Fibroblast of villous mesenchyme (primary cell): ENCODE measurements at regions not wholly inside any gene's neighbourhood (a gene's known extent, or its start where the extent isn't known, plus 50 kb on each side); places are given as distances from the start of the nearest gene placed in this dataset.

Source experiments
- DNase-seq: peaks from one replicate; pipeline ENCODE4 v3.0.0-alpha.2; 2010; ENCODE audit warnings: low read depth
- H3K4me3 ChIP-seq: 2 replicates; pipeline ENCODE4 v1.5.1; 2011; ENCODE audit warnings: low read depth, mild to moderate bottlenecking, low read length
- TF ChIP-seq, protein P1 (sequence below): IDR thresholded peaks from 2 replicates; pipeline ENCODE4 v1.5.1; 2012; ENCODE audit warnings: low read depth, mild to moderate bottlenecking, low read length; ENCODE audit not compliant: insufficient read depth

DNA sequence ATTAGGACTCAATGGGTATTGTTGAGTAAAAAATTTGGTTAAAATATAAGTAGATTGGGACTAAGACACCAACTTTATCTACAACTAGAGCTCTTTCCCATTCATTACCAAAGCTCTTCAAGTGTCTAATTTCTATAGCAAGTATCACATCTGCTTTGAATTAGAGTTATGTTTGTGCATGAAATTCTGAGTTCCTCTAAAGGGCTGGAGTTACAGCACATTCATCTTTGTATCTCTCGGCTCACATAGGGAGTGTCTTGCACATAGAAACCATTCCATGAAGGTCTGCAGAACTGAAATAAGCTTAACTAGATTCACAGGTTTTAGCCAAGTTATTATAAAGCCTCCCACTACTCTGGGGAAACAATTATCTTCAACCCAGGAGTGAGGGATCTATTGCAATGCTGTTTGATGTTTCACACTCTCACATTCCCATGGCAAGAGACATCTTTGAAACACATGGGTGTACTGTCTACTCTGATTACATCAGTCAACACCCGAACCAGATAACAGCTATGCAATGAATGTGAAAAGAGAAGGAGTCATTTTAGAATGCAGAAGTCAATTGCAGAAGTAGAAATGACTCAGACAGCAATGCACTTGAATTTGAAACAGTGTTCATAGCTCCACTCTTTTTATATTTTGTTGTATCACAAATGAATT, 93.1 kb upstream of the KBTBD8 start:
- TF ChIP-seq, protein P1, sequence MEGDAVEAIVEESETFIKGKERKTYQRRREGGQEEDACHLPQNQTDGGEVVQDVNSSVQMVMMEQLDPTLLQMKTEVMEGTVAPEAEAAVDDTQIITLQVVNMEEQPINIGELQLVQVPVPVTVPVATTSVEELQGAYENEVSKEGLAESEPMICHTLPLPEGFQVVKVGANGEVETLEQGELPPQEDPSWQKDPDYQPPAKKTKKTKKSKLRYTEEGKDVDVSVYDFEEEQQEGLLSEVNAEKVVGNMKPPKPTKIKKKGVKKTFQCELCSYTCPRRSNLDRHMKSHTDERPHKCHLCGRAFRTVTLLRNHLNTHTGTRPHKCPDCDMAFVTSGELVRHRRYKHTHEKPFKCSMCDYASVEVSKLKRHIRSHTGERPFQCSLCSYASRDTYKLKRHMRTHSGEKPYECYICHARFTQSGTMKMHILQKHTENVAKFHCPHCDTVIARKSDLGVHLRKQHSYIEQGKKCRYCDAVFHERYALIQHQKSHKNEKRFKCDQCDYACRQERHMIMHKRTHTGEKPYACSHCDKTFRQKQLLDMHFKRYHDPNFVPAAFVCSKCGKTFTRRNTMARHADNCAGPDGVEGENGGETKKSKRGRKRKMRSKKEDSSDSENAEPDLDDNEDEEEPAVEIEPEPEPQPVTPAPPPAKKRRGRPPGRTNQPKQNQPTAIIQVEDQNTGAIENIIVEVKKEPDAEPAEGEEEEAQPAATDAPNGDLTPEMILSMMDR: no peak
- H3K4me3 ChIP-seq: no peak overlapping the region
- peak; percentile 3 for DNase-seq

DNA sequence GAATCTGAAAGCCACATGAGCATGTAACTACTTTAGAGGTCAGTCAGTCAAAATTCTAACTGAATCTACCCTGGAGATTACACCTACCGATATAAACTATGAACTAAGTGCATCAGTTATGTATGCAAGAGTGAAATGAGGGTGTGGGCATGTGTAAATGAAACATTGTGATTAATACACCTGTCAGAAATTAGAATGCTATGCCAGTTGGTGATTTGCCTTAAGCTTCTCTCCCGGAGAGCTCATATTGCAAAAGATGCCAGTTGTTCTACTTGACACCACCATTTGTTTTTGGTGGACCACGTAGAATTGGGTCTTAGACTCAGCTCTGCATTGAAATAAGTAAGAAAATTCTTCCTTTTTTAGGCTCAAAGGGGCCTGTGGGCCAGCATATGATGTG, 91.0 kb upstream of the KBTBD8 start:
- no peak for DNase-seq
- no peak overlapping the region for H3K4me3 ChIP-seq
- TF ChIP-seq, protein P1: no peak

DNA sequence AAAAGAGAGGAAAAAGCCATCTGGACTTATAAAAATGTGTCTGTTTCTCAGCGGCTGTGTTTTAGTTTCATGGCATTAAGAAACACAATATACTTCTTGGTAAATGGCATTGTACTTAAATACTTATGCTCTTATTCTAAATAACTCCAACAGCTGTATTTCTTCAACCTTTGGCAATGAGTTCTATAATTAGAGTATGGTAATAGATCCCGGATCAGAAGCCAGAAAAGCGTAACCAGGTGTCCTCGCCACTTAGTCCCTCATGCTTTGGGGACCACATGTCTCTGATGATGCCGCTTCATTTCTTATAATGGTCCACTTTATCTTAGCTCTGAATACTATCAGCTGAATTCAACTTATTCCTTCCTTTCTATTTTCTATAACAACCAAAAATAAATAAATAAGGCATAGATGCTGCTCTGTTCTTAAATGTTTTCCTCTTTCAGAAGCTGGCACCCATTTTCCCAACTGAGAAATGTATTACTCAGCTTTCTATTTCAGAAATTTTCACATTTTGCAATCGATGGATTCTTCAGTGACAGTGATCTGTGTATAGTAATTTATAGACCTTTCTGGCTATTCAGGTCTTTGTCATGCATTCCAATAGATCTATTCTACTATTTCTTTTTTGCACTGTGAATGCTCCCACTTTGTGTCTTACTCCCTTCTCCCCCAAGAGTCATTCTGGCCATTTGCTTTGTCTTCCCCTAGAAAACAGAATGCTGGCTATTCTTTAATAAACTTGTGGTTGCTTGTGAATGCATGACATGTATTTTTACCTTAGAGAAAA, 87.6 kb upstream of the KBTBD8 start:
- DNase-seq: no peak
- H3K4me3 ChIP-seq: no peak overlapping the region
- TF ChIP-seq, protein P1: no peak

DNA sequence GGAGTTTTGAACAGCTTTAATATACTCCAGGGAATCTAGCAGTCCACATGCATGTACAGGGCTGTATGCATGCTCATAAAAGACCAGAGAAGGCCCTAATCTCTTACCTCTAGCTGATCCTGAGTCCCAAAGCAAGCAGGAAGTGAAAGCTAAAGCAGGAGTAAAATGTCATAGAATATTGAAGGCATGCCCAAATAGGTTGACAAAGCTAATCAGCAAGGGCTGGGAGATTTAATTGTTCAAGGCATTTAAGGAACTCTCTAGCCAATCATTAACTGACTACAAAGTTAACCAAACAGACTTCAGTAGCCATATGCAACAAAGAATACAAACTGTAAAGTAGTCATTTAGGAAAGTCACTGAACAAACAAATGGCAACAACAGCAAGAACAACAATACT, 85.8 kb upstream of the KBTBD8 start:
- DNase-seq: no peak
- TF ChIP-seq, protein P1: no peak
- H3K4me3 ChIP-seq: no peak overlapping the region

DNA sequence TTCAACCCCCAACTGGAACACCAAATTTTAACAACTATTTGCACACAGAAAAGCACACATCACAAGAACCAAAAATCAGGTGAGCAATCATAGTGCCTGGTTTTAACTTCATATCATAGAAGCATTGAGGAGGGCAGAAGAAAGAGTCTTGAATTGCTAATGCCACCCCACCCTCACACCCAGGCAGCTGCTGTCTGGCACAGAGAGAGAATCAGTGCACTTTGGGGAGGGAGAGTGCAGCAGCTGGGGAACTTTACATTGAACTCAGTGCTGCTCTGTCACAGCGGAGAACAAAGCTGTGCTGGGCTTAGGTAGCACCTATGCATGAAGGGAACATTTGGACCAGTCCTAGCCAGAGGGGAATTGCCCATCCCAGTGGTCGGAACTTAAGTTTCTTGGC, 76.0 kb upstream of the KBTBD8 start:
- no peak for DNase-seq
- TF ChIP-seq, protein P1: no peak
- H3K4me3 ChIP-seq: no peak overlapping the region

DNA sequence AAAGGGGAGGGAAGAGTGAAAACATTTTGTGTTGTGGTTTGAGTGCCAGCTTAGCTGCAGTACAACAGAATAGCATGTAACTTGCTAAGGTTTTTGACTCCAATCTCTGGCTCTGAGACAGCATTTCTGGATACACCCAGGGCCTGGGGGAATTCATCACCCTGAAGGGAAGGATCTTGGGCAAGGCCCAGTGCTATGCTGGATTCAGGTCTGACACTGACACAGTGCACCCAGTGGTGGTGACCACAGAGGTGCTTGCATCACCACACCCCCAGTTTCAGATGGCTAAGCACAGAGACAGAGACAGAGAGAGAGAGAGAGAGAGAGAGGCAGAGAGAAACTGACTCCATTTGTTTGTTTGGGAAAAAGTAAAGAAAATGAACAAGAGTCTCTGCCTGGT, 74.1 kb upstream of the KBTBD8 start:
- no peak for DNase-seq
- TF ChIP-seq, protein P1: no peak
- no peak overlapping the region for H3K4me3 ChIP-seq
